Upper lobe of left lung (tissue), 4 donors: ENCODE measurements at regions not wholly inside any gene's neighbourhood (a gene's known extent, or its start where the extent isn't known, plus 50 kb on each side); places are given as distances from the start of the nearest gene placed in this dataset.

Experiments
- EP300 ChIP-seq, 4 donors: sonication (generic); formaldehyde crosslinking; IDR thresholded peaks; one replicate each; pipeline ENCODE4 v1.5.1; 2017; ENCODE audit warnings: antibody characterized with exemption in 4 of 4, control low read depth in 2 of 4
- POLR2A ChIP-seq, 4 donors: fragments of 450-650 bp; IDR thresholded peaks; one replicate each; pipeline ENCODE4 v1.5.1; 2016 to 2017; ENCODE audit warnings: antibody characterized with exemption in 4 of 4, mild to moderate bottlenecking in 2 of 4
- TF ChIP-seq, protein P1 (sequence below), 6 experiments: fragments of 450-650 bp in 4 of 6; fragments of 200-600 bp in 2 of 6; sonication (generic) in 2 of 6; IDR thresholded peaks; one replicate each; pipeline ENCODE4 v1.5.1; 2016 to 2019; ENCODE audit warnings: antibody characterized with exemption in 6 of 6

DNA sequence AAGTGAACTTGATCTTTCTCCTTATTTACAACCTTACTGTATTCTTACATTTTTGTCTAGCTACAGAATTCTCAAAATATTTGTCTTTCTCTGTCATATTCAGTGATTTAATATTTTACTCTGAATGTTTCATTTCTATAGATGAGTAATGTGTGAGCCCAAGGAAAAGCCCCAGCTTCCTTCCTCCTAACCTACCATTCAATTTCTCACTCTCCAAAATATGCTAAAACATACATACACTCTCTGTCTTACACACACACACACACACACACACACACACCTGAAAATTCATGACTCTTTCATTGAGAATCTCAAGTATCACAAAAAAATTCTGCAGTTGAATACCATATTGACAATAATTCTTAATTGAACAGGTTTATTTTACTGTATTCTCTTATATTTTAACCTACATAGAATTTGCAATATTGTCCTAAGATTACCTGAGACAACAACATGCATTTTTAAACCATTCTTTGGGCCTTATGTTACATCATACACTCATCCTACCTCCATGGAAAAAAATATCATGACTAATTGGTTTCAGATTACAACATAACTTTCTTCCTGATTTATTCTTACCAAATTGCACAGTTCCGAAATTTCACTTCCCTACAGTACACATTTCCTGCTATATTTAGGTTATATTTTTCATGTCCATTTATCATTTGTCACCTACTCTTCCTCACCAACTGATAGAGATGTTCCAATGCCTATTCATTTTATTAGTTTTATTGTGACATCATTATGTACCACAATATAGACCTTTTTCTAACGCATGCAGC lies 1965.6 kb upstream of the PCDH20 start:
- TF ChIP-seq POLR2A (IDR thresholded peaks at IDR 0.05) (no peak), EP300 (IDR thresholded peaks at IDR 0.05) (no peak)
- TF ChIP-seq, protein P1, sequence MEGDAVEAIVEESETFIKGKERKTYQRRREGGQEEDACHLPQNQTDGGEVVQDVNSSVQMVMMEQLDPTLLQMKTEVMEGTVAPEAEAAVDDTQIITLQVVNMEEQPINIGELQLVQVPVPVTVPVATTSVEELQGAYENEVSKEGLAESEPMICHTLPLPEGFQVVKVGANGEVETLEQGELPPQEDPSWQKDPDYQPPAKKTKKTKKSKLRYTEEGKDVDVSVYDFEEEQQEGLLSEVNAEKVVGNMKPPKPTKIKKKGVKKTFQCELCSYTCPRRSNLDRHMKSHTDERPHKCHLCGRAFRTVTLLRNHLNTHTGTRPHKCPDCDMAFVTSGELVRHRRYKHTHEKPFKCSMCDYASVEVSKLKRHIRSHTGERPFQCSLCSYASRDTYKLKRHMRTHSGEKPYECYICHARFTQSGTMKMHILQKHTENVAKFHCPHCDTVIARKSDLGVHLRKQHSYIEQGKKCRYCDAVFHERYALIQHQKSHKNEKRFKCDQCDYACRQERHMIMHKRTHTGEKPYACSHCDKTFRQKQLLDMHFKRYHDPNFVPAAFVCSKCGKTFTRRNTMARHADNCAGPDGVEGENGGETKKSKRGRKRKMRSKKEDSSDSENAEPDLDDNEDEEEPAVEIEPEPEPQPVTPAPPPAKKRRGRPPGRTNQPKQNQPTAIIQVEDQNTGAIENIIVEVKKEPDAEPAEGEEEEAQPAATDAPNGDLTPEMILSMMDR (IDR thresholded peaks at IDR 0.05): no peak
